ENCODE measurements at regions not wholly inside any gene's neighbourhood (a gene's known extent, or its start where the extent isn't known, plus 50 kb on each side); places are given as distances from the start of the nearest gene placed in this dataset.

GRCh38 chr9:1238407-1238806 lies 188.2 kb downstream of the DMRT2 start:
- Histone ChIP-seq H3K4me1 (no peaks in the 10 kb centered on the region), H3K27ac (no peak overlapping the region), H3K9me3 (no peaks in the 10 kb centered on the region), H3K4me3 (no peak overlapping the region), H3K36me3 (ENCODE audit: insufficient read depth in 1 of 2, low read depth in 1 of 2) (no peaks in the 10 kb centered on the region), H3K27me3 (ENCODE audit: insufficient read depth in 3 of 3, low read length in 2 of 3) (no peaks in the 10 kb centered on the region)
- no peak for TF ChIP-seq CTCF (IDR thresholded peaks at IDR 0.05)
- 88 to 92% (median 90%) methylated on average over 3 of the region's 3 CpGs for WGBS, 3 donors
- intact Hi-C loops (cut with DNase I): no loop called here
- DNase-seq: no peak
- no peak for ATAC-seq

GRCh38 chr9:1248743-1249142 lies 198.6 kb downstream of the DMRT2 start:
- TF ChIP-seq CTCF (IDR thresholded peaks at IDR 0.05): no peak
- 21 to 33% (median 23%) methylated on average over 3 of the region's 3 CpGs for WGBS, 3 donors
- no peak overlapping the region for H3K4me3 ChIP-seq
- DNase-seq (no peak), ATAC-seq (no peak)
- no peaks in the 10 kb centered on the region for H3K27me3 ChIP-seq (ENCODE audit: insufficient read depth in 3 of 3, low read length in 2 of 3)
- no peaks in the 10 kb centered on the region for H3K36me3 ChIP-seq (ENCODE audit: insufficient read depth in 1 of 2, low read depth in 1 of 2)
- no peaks in the 10 kb centered on the region for H3K9me3 ChIP-seq
- intact Hi-C loops (cut with DNase I): no loop called here
- peaks cover 3% of the 10 kb centered on the region for H3K4me1 ChIP-seq
- no peak overlapping the region for H3K27ac ChIP-seq

- no peak for DNase-seq
- no peaks in the 10 kb centered on the region for H3K27me3 ChIP-seq (ENCODE audit: insufficient read depth in 3 of 3, low read length in 2 of 3)
- H3K4me3 ChIP-seq: no peak overlapping the region
- no peaks in the 10 kb centered on the region for H3K9me3 ChIP-seq
- H3K4me1 ChIP-seq: peaks cover 3% of the 10 kb centered on the region
- no peak for TF ChIP-seq CTCF (IDR thresholded peaks at IDR 0.05)
- H3K36me3 ChIP-seq (ENCODE audit: insufficient read depth in 1 of 2, low read depth in 1 of 2): no peaks in the 10 kb centered on the region
- ATAC-seq: no peak
- intact Hi-C loops (cut with DNase I): loop anchor here in 1 of 2 donors (10.0 kb wide), 1 partner anchor 139 kb away; no protein-coding TSS in a partner anchor
- 35 to 53% (median 37%) methylated on average over 10 of the region's 10 CpGs for WGBS, 3 donors
- H3K27ac ChIP-seq: no peak overlapping the region
Measured at GRCh38 chr9:1253064-1253979, 203.2 kb downstream of the DMRT2 start.

GRCh38 chr9:1254071-1254470 lies 203.9 kb downstream of the DMRT2 start:
- DNase-seq: no peak
- H3K4me1 ChIP-seq: peaks cover 3% of the 10 kb centered on the region
- H3K27ac ChIP-seq: no peak overlapping the region
- no peak for ATAC-seq
- no peak overlapping the region for H3K4me3 ChIP-seq
- H3K36me3 ChIP-seq (ENCODE audit: insufficient read depth in 1 of 2, low read depth in 1 of 2): no peaks in the 10 kb centered on the region
- TF ChIP-seq CTCF (IDR thresholded peaks at IDR 0.05): no peak
- no peaks in the 10 kb centered on the region for H3K9me3 ChIP-seq
- no peaks in the 10 kb centered on the region for H3K27me3 ChIP-seq (ENCODE audit: insufficient read depth in 3 of 3, low read length in 2 of 3)
- intact Hi-C loops (cut with DNase I): loop anchor here in 1 of 2 donors (10.0 kb wide), 1 partner anchor 139 kb away; no protein-coding TSS in a partner anchor
- 54 to 69% (median 59%) methylated on average over 5 of the region's 5 CpGs for WGBS, 3 donors
